Esophagus squamous epithelium (tissue), 4 donors: ENCODE measurements at regions not wholly inside any gene's neighbourhood (a gene's known extent, or its start where the extent isn't known, plus 50 kb on each side); places are given as distances from the start of the nearest gene placed in this dataset.

Experiments used
- CTCF ChIP-seq, 6 experiments: fragments of 450-650 bp in 4 of 6; fragments of 200-600 bp in 2 of 6; sonication (generic) in 2 of 6; IDR thresholded peaks; one replicate each; pipeline ENCODE4 v1.5.1; 2016 to 2019; ENCODE audit warnings: antibody characterized with exemption in 6 of 6, mild to moderate bottlenecking in 4 of 6, moderate library complexity in 4 of 6
- POLR2A ChIP-seq, 4 donors: fragments of 450-650 bp; IDR thresholded peaks; one replicate each; pipeline ENCODE4 v1.6.1; 2017; ENCODE audit warnings: antibody characterized with exemption in 4 of 4, mild to moderate bottlenecking in 4 of 4, moderate library complexity in 3 of 4

GRCh38 chr6:122098201-122098678, 301.2 kb upstream of the HSF2 start:
- TF ChIP-seq CTCF (IDR thresholded peaks at IDR 0.05) (no peak), POLR2A (IDR thresholded peaks at IDR 0.05) (no peak)
